ENCODE measurements at regions not wholly inside any gene's neighbourhood (a gene's known extent, or its start where the extent isn't known, plus 50 kb on each side); places are given as distances from the start of the nearest gene placed in this dataset.

DNA sequence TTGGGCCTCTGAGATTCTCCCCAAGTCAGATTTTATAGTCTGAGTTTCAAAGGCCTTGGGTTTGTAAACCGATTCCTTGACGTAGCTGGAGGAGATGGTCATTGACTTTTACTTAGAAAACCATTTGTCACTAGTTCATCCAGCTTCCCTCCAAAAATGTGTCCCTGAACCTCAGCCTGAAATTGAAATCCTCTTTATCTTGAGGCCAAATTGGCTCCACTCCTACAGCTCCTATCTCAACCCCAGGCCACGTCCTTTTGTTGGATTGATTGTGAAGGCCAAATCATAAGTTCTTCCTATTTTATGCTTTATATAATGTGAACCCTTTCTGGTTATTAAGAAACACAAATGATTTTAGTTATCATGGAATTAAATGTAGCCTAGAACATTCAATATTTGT lies 193.9 kb upstream of the SUCLG2 start:
- TF ChIP-seq EZH2 (IDR thresholded peaks at IDR 0.05) = no peak
- no peak for TF ChIP-seq POLR2AphosphoS5 (IDR thresholded peaks at IDR 0.05; ENCODE audit: borderline replicate concordance, low read depth, low read length)
- no peak for TF ChIP-seq FOXP2 (optimal IDR thresholded peaks at IDR 0.05; ENCODE audit: control extremely low read depth, extremely low read length, insufficient read depth)
